Endothelial cell (in vitro differentiated cells): ENCODE measurements at regions not wholly inside any gene's neighbourhood (a gene's known extent, or its start where the extent isn't known, plus 50 kb on each side); places are given as distances from the start of the nearest gene placed in this dataset.

Experiments used
- DNase-seq: peaks from one replicate; pipeline ENCODE4 v3.0.0; 2021; ENCODE audit warnings: low spot score
- H3K27ac Mint-ChIP-seq: one replicate; pipeline ENCODE4 v1.8.0; 2021; ENCODE audit warnings: mixed read lengths, inconsistent platforms; ENCODE audit not compliant: unreplicated experiment
- H3K27me3 Mint-ChIP-seq: one replicate; pipeline ENCODE4 v1.8.0; 2021; ENCODE audit warnings: mild to moderate bottlenecking, moderate library complexity, mixed read lengths, inconsistent platforms; ENCODE audit not compliant: unreplicated experiment
- H3K36me3 Mint-ChIP-seq: one replicate; pipeline ENCODE4 v1.8.0; 2021; ENCODE audit warnings: mild to moderate bottlenecking, low read depth, mixed read lengths, inconsistent platforms; ENCODE audit not compliant: unreplicated experiment
- H3K4me1 Mint-ChIP-seq: one replicate; pipeline ENCODE4 v1.8.0; 2021; ENCODE audit warnings: mild to moderate bottlenecking, mixed read lengths, inconsistent platforms; ENCODE audit not compliant: unreplicated experiment
- H3K4me3 Mint-ChIP-seq: one replicate; pipeline ENCODE4 v1.8.0; 2021; ENCODE audit warnings: mild to moderate bottlenecking, mixed read lengths, inconsistent platforms; ENCODE audit not compliant: unreplicated experiment
- H3K9me3 Mint-ChIP-seq: one replicate; pipeline ENCODE4 v1.8.0; 2021; ENCODE audit warnings: mixed read lengths, inconsistent platforms; ENCODE audit not compliant: unreplicated experiment
- CTCF ChIP-seq: fragments of 200-600 bp; sonication (generic); IDR thresholded peaks from one replicate; pipeline ENCODE4 v1.5.0; 2021; ENCODE audit warnings: antibody characterized with exemption; ENCODE audit not compliant: unreplicated experiment

DNA sequence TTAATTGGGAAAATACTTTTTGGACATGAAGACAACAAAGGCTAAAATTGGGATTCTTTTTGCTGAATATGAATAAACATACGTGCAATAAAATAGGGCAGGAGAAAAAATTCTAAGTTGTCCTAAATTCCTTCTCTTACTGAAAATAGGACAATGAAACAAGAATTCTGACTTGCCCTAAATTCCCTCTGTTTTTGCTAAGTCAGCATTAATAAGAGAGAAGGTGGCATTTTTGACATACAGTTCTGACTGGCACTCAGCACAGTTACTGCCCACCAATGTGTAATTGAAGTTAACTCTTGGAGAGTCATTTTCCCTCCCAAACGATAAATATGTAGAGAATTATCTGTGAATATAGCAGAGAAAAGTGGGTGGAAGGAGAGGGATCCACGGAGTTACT is 1021.1 kb upstream of the CDH8 start:
- peaks cover 9% of the 10 kb centered on the region for H3K4me1 Mint-ChIP-seq
- H3K9me3 Mint-ChIP-seq = peaks cover 4% of the 10 kb centered on the region
- no peaks in the 10 kb centered on the region for H3K27me3 Mint-ChIP-seq
- no peak for TF ChIP-seq CTCF
- H3K27ac Mint-ChIP-seq = no peak overlapping the region
- H3K4me3 Mint-ChIP-seq = no peak overlapping the region
- DNase-seq = no peak
- H3K36me3 Mint-ChIP-seq = no peaks in the 10 kb centered on the region

DNA sequence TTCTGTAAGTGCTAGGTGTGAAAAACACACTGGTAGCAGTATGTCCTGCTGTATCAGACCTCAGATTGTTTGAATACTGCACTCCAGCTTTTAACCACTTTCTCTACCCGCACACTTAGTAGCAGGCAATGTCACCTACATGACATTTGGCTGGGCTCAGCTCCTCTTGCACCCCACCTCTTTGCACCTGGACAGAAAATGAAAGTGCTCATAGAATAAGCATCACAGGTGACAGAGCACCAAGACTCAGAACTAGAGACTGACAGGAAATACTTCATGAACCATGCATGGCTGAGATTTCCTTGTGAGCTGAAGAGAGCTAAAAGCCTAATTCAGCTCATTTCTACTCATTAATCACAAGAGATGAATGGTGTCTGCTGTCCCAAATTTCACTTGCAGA is 1014.2 kb upstream of the CDH8 start:
- Mint-ChIP-seq H3K27me3 (no peaks in the 10 kb centered on the region), H3K4me1 (no peaks in the 10 kb centered on the region), H3K36me3 (no peaks in the 10 kb centered on the region), H3K4me3 (no peak overlapping the region), H3K27ac (no peak overlapping the region), H3K9me3 (no peaks in the 10 kb centered on the region)
- no peak for DNase-seq
- no peak for TF ChIP-seq CTCF

DNA sequence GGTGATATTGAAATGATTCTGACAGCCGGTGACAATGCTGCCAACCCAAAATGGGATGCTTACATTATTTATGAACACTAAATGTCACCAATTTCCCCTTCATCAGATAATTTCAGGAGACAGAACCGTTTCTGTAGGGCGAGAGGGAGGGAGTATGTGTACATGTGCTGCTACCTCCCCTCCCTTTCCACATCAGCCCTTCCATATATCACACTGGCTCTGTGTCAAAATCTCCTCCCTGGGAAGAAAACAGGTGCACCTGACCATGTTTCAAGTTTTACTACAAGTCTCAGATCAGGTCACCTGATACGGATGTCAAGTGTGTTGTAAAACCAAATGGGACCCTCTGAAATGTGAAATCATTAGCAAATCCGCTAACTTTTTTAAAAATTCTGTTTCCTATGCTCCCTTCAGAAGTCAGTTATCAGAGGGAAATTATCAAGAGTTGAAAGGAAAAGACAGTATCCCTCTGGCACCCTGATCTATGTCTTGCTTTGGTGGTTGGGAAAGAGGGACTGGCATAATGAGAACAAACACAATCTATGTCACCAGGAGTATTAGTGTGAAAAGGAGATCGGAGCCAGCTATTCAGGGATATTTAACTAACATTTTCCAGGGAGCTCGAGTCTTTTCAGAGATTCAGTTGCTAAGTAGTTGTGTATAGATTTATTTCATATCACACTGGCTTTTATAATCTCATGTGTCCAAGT is 1002.3 kb upstream of the CDH8 start:
- Mint-ChIP-seq H3K4me1 (no peaks in the 10 kb centered on the region), H3K4me3 (no peak overlapping the region), H3K36me3 (no peaks in the 10 kb centered on the region), H3K9me3 (no peaks in the 10 kb centered on the region), H3K27ac (no peak overlapping the region), H3K27me3 (peaks cover 2% of the 10 kb centered on the region)
- DNase-seq = no peak
- TF ChIP-seq CTCF = no peak

DNA sequence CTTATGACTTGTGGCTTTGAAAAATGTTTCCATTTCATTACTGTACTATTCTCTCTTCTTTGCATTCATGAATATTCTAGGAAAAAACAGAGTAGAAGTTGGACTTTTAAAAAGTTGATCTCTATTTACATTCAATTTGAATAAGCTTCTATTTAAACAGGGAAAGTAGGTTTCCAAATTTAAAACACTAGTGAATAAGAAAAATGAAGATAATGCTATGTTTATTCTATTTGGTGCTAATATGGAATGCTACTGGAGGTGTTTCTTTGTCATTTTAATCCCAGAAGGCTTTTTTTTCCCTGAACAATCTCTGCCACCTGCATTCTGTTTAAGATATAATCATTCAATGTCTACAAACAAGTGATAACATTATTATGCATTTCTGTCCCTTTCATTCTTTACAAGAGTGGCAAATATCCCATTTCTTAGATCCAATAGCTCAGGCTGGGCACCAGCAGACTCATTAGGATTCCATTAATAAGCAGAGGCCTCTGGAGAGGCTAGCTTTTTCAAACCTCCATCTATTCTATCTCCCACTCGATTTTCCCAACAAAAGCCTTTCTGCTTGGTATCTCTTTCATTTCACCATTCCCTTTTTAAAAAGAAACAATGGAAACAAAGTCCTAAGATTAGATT is 1001.6 kb upstream of the CDH8 start:
- no peaks in the 10 kb centered on the region for H3K4me1 Mint-ChIP-seq
- H3K27ac Mint-ChIP-seq = no peak overlapping the region
- H3K36me3 Mint-ChIP-seq = no peaks in the 10 kb centered on the region
- DNase-seq = no peak
- no peak overlapping the region for H3K4me3 Mint-ChIP-seq
- H3K27me3 Mint-ChIP-seq = peaks cover 2% of the 10 kb centered on the region
- no peak for TF ChIP-seq CTCF
- H3K9me3 Mint-ChIP-seq = no peaks in the 10 kb centered on the region

GRCh38 chr16:63018581-63019223 is 982.5 kb upstream of the CDH8 start:
- H3K9me3 Mint-ChIP-seq = no peaks in the 10 kb centered on the region
- no peak for DNase-seq
- no peaks in the 10 kb centered on the region for H3K36me3 Mint-ChIP-seq
- no peak overlapping the region for H3K4me3 Mint-ChIP-seq
- TF ChIP-seq CTCF = no peak
- no peaks in the 10 kb centered on the region for H3K4me1 Mint-ChIP-seq
- peaks cover 4% of the 10 kb centered on the region for H3K27me3 Mint-ChIP-seq
- no peak overlapping the region for H3K27ac Mint-ChIP-seq
